ENCODE measurements at regions not wholly inside any gene's neighbourhood (a gene's known extent, or its start where the extent isn't known, plus 50 kb on each side); places are given as distances from the start of the nearest gene placed in this dataset.

GRCh38 chr2:145721681-145722080, 1201.8 kb upstream of the ZEB2 start:
- no peak for DNase-seq

GRCh38 chr2:145715601-145716000, 1195.7 kb upstream of the ZEB2 start:
- DNase-seq = no peak

GRCh38 chr2:145710303-145710702, 1190.4 kb upstream of the ZEB2 start:
- no peak for DNase-seq

- DNase-seq = no peak
Measured at GRCh38 chr2:145702305-145702704, 1182.4 kb upstream of the ZEB2 start.

- DNase-seq = peak; percentile 98
Measured at GRCh38 chr2:145692971-145693478, 1173.1 kb upstream of the ZEB2 start.

GRCh38 chr2:145691659-145692058, 1171.7 kb upstream of the ZEB2 start:
- no peak for DNase-seq

GRCh38 chr2:145690183-145690778, 1170.4 kb upstream of the ZEB2 start:
- DNase-seq = no peak

GRCh38 chr2:145689277-145689676, 1169.4 kb upstream of the ZEB2 start:
- no peak for DNase-seq

- DNase-seq = no peak
Measured at GRCh38 chr2:145688156-145688555, 1168.2 kb upstream of the ZEB2 start.

- peak; percentile 42 for DNase-seq
Measured at GRCh38 chr2:145687442-145688134, 1167.7 kb upstream of the ZEB2 start.

- no peak for DNase-seq
Measured at GRCh38 chr2:145685383-145686050, 1165.6 kb upstream of the ZEB2 start.

- peak; percentile 70 for DNase-seq
Measured at GRCh38 chr2:145682546-145683157, 1162.7 kb upstream of the ZEB2 start.

GRCh38 chr2:145680276-145680675, 1160.4 kb upstream of the ZEB2 start:
- DNase-seq = no peak

GRCh38 chr2:145677371-145677770, 1157.5 kb upstream of the ZEB2 start:
- DNase-seq = peak; percentile 18

GRCh38 chr2:145674705-145675104, 1154.8 kb upstream of the ZEB2 start:
- no peak for DNase-seq

GRCh38 chr2:145669301-145669700, 1149.4 kb upstream of the ZEB2 start:
- DNase-seq = no peak

- no peak for DNase-seq
Measured at GRCh38 chr2:145666552-145666951, 1146.6 kb upstream of the ZEB2 start.

GRCh38 chr2:145657265-145657664, 1137.3 kb upstream of the ZEB2 start:
- DNase-seq = no peak

GRCh38 chr2:145655165-145655765, 1135.3 kb upstream of the ZEB2 start:
- DNase-seq = no peak

- no peak for DNase-seq
Measured at GRCh38 chr2:145654746-145655145, 1134.8 kb upstream of the ZEB2 start.

- DNase-seq = no peak
Measured at GRCh38 chr2:145654156-145654555, 1134.2 kb upstream of the ZEB2 start.

- DNase-seq = no peak
Measured at GRCh38 chr2:145653553-145653952, 1133.6 kb upstream of the ZEB2 start.

All from OCI-M1 (cell line).